Left ventricle myocardium inferior (tissue), 1 donor: ENCODE measurements at regions not wholly inside any gene's neighbourhood (a gene's known extent, or its start where the extent isn't known, plus 50 kb on each side); places are given as distances from the start of the nearest gene placed in this dataset.

Source experiments
- DNase-seq: peaks from one replicate; pipeline ENCODE4 v3.0.0-alpha.2; 2020
- H3K27ac ChIP-seq: fragments of 200-600 bp; replicated peaks from 2 replicates; pipeline ENCODE4 v1.8.0; 2021
- H3K27me3 ChIP-seq: fragments of 200-600 bp; 2 replicates; pipeline ENCODE4 v1.8.0; 2021; ENCODE audit warnings: low read depth
- H3K36me3 ChIP-seq: fragments of 200-600 bp; 2 replicates; pipeline ENCODE4 v1.8.0; 2021
- H3K4me1 ChIP-seq: fragments of 200-600 bp; 2 replicates; pipeline ENCODE4 v1.8.0; 2021
- H3K4me3 ChIP-seq: fragments of 200-600 bp; 2 replicates; pipeline ENCODE4 v1.8.0; 2021; ENCODE audit warnings: mild to moderate bottlenecking, moderate library complexity
- H3K9me3 ChIP-seq: fragments of 200-600 bp; replicated peaks from 2 replicates; pipeline ENCODE4 v1.8.0; 2021
- intact Hi-C: fragments of 100-400 bp; cut with micrococcal nuclease; formaldehyde crosslinking; loops from one replicate; pipeline ENCODE4 v1.11.0; 2022
- TF ChIP-seq, protein P1 (sequence below): fragments of 200-600 bp; IDR thresholded peaks from 2 replicates; pipeline ENCODE4 v1.8.0; 2021; ENCODE audit warnings: antibody characterized with exemption, mild to moderate bottlenecking, borderline replicate concordance
- donor health status: DM: no; HTN: yes; CAD: no; lungs with severe emphysema.

DNA sequence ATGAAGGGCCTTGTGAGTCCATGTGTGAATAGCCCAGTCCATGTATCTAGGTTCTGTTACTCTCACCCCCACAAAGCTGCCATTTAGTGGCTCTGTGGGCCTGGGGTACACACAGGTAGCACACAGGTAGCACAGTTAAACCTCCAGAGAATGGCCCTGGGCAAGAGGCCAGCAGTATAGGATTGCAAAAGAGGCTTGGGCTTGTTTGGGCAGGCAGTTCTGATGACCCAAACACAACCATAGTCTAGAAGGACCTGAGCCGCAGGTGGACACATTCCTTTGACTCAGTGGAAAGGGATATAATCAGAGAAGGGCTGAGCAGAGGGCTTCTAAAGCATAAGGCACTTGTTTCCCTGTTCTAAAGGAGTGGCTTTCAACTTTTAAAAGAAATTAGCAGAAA is 326.8 kb upstream of the SGCD start:
- H3K36me3 ChIP-seq: no peaks in the 10 kb centered on the region
- TF ChIP-seq, protein P1, sequence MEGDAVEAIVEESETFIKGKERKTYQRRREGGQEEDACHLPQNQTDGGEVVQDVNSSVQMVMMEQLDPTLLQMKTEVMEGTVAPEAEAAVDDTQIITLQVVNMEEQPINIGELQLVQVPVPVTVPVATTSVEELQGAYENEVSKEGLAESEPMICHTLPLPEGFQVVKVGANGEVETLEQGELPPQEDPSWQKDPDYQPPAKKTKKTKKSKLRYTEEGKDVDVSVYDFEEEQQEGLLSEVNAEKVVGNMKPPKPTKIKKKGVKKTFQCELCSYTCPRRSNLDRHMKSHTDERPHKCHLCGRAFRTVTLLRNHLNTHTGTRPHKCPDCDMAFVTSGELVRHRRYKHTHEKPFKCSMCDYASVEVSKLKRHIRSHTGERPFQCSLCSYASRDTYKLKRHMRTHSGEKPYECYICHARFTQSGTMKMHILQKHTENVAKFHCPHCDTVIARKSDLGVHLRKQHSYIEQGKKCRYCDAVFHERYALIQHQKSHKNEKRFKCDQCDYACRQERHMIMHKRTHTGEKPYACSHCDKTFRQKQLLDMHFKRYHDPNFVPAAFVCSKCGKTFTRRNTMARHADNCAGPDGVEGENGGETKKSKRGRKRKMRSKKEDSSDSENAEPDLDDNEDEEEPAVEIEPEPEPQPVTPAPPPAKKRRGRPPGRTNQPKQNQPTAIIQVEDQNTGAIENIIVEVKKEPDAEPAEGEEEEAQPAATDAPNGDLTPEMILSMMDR: no peak
- no peak for DNase-seq
- H3K4me1 ChIP-seq: peaks cover 14% of the 10 kb centered on the region
- H3K27me3 ChIP-seq: no peaks in the 10 kb centered on the region
- H3K9me3 ChIP-seq: no peaks in the 10 kb centered on the region
- intact Hi-C loops: no loop called here
- no peak overlapping the region for H3K4me3 ChIP-seq
- H3K27ac ChIP-seq: no peak overlapping the region

DNA sequence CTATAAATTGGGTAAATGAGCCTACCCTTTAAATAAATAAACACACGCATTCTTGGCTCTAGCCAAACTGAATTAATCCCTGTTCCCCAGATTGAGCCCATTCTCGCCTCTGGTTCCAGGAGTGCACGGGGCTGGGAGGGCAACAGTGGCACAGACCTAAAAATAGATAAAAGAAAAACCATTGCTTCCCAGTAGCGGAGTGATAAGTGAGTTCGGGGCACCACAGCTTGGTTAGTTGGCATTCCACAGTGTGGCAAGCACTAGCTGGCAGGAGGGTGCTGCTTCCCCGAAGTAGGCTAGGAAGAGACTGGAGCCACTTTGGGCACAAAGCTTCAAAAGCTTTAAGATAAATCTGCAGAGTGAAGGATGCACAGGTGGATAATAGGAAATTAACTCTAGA is 322.2 kb upstream of the SGCD start:
- Histone ChIP-seq H3K4me3 (no peak overlapping the region), H3K36me3 (no peaks in the 10 kb centered on the region), H3K27ac (peak overlapping the region; percentile 33), H3K4me1 (peaks cover 15% of the 10 kb centered on the region), H3K27me3 (no peaks in the 10 kb centered on the region), H3K9me3 (no peaks in the 10 kb centered on the region)
- DNase-seq: no peak
- TF ChIP-seq, protein P1: no peak
- intact Hi-C loops: no loop called here

DNA sequence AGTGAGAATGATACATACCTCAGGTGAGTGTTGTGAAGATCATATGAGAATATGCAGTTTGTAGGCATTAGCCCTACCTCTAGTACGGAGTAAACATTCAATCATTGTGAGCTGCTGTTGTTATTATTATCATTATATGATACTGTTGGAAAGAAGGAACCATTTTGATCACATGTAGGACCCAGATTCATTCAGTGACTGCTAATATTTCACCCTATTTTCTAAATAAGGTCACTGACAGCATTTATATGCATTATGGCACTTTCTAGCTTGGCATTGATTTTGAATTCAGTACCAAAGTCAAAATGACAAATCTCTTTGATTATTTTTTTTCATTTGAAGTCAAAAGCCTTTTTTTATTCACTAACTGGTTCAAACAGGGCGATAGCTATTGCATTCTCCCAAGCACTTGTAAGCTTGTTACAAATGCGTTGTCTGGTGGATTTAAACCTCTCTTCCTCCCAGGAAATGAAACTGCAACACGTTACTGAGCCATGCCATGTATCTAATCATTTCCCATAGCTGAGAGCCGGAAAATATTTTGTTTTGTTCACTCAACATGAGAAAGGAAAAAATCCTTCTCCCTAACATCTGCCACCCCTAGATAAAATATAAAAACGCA is 320.8 kb upstream of the SGCD start:
- intact Hi-C loops: no loop called here
- Histone ChIP-seq H3K36me3 (no peaks in the 10 kb centered on the region), H3K9me3 (no peaks in the 10 kb centered on the region), H3K4me1 (peaks cover 15% of the 10 kb centered on the region), H3K4me3 (no peak overlapping the region), H3K27ac (no peak overlapping the region), H3K27me3 (no peaks in the 10 kb centered on the region)
- no peak for DNase-seq
- TF ChIP-seq, protein P1: no peak

DNA sequence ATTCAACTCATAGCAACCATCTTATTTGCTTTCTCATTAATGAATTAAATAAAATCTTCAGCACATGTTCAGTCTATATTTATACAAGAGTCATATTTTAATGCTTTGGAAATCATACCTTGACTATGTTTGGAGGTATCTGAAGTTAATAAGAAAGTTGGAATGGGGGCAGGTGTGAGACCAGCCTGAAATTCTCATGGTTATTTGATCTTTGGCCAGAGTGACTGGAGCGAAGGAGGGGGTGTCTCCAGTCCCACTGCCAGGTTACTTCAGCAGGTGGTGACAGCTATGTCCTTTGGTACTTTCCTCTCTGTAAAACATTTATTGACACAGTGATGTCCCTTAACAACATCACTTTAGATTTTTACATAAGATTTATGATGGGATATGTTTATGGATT is 318.1 kb upstream of the SGCD start:
- no peak for DNase-seq
- TF ChIP-seq, protein P1: no peak
- Histone ChIP-seq H3K27me3 (no peaks in the 10 kb centered on the region), H3K36me3 (no peaks in the 10 kb centered on the region), H3K4me1 (peaks cover 12% of the 10 kb centered on the region), H3K4me3 (no peak overlapping the region), H3K27ac (no peak overlapping the region), H3K9me3 (no peaks in the 10 kb centered on the region)
- intact Hi-C loops: no loop called here

DNA sequence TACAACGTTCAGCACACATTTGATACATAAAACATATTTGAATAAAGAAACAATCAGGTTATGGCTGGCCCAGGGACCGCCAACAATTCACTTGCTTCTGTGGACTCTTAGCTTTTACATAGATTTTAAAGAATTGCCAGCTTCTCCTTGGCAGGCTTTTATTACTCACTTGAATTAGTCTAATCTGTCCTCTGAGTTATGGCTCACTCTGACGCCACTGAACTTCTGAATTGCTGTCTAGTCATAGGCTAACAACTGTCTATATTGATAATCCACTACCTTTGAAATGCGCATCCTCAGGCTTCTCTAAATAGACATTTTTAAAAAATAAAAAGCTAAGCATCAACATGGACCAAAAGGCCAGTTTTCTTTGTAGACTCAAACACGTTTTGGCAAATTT is 317.4 kb upstream of the SGCD start:
- no peak overlapping the region for H3K27ac ChIP-seq
- H3K27me3 ChIP-seq: no peaks in the 10 kb centered on the region
- TF ChIP-seq, protein P1: no peak
- DNase-seq: no peak
- H3K4me1 ChIP-seq: peaks cover 6% of the 10 kb centered on the region
- no peak overlapping the region for H3K4me3 ChIP-seq
- H3K36me3 ChIP-seq: no peaks in the 10 kb centered on the region
- intact Hi-C loops: no loop called here
- no peaks in the 10 kb centered on the region for H3K9me3 ChIP-seq

DNA sequence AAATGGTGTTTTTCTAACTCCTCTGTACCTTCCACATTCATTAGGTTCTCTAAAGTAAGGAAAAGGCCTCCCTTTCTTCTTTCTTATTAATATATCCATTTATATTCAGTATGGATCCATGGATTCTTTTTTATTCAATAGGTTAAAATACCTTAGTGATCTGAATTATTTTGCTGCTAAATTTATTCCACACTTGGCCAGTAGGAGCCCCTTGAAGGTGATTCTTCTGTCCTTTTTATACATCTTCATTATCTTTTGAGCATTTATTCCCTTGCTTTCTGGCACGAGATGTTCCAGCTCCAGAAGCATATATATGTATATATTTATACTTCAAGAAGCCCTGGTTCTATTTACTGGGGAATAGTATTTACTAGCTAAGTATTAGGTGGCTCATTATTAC is 311.8 kb upstream of the SGCD start:
- intact Hi-C loops: no loop called here
- TF ChIP-seq, protein P1: no peak
- DNase-seq: no peak
- Histone ChIP-seq H3K27me3 (no peaks in the 10 kb centered on the region), H3K4me3 (no peak overlapping the region), H3K27ac (no peak overlapping the region), H3K4me1 (no peaks in the 10 kb centered on the region), H3K36me3 (no peaks in the 10 kb centered on the region), H3K9me3 (no peaks in the 10 kb centered on the region)
